Loucy (cell line): ENCODE measurements at regions not wholly inside any gene's neighbourhood (a gene's known extent, or its start where the extent isn't known, plus 50 kb on each side); places are given as distances from the start of the nearest gene placed in this dataset.

ENCODE experiments used
- EZH2phosphoT487 ChIP-seq: fragments of 200-600 bp; IDR thresholded peaks from 2 replicates; pipeline ENCODE4 v1.6.1; 2018; ENCODE audit warnings: antibody characterized with exemption, mild to moderate bottlenecking, moderate library complexity, borderline replicate concordance
- TF ChIP-seq, protein P1 (sequence below): fragments of 200-600 bp; sonication (generic); conservative IDR thresholded peaks from 2 replicates; pipeline ENCODE4 v1.5.1; 2014; ENCODE audit warnings: mild to moderate bottlenecking, antibody characterized with exemption, low read length

DNA sequence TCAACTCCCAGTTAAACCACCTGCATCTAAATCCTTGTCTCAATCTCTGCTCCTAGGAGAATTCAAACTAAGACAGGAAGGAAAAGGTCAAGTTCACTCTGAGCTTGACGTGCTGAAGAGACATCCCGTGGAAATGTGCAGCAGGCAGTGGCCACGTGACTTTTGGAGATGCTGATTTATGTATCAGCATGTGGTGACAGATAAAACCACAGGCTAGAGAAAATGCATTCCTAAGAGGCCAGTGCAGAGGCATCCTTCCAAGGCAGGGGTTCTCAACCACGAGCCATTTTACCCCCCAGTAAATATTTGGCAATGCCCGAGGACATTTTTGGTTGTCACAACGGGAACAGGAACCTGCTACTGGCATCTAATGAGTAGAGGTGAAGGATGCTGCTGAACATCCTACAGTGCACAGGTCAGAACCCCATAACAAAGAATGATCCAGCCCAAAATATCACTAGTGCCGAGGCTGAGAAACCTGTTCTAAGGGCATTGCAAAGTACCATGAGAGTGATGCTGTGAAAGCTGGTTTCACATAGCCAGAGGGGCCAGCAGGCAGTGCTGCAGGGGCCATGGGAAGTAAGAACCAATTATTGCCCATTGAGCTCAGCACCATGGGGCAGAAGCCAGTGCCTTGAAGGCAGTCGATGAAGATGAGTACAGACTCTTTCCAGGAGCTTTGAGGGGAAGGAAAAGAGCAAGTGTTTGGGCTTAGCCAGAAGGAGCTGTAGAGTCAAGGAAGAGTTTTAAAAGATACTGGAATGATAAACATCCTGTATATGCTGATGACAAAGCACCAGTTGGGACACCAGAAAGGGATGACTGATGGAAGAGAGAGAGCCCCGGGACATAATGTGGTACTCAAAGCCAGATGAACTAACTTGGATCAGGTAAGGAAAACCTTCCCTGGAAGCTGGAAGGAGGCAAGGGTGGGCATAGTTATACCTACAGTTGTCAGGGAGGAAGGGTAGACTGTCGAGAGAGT lies 174.6 kb downstream of the HAUS1 start:
- TF ChIP-seq, protein P1, sequence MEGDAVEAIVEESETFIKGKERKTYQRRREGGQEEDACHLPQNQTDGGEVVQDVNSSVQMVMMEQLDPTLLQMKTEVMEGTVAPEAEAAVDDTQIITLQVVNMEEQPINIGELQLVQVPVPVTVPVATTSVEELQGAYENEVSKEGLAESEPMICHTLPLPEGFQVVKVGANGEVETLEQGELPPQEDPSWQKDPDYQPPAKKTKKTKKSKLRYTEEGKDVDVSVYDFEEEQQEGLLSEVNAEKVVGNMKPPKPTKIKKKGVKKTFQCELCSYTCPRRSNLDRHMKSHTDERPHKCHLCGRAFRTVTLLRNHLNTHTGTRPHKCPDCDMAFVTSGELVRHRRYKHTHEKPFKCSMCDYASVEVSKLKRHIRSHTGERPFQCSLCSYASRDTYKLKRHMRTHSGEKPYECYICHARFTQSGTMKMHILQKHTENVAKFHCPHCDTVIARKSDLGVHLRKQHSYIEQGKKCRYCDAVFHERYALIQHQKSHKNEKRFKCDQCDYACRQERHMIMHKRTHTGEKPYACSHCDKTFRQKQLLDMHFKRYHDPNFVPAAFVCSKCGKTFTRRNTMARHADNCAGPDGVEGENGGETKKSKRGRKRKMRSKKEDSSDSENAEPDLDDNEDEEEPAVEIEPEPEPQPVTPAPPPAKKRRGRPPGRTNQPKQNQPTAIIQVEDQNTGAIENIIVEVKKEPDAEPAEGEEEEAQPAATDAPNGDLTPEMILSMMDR, result no peak
- TF ChIP-seq EZH2phosphoT487, result no peak
